Body of pancreas (tissue), 4 donors: ENCODE measurements at regions not wholly inside any gene's neighbourhood (a gene's known extent, or its start where the extent isn't known, plus 50 kb on each side); places are given as distances from the start of the nearest gene placed in this dataset. TPM values are rescaled to one million over a fixed set of nuclear protein-coding genes. Genes with fewer than 3 reads are reported as not detected.

Experiments used
- ATAC-seq: fragments of 150-250 bp; one replicate; pipeline ENCODE4 v1.9.1; 2016
- DNase-seq, 4 donors: peaks; one replicate each; pipeline ENCODE4 v3.0.0-alpha.2; 2019
- H3K27ac ChIP-seq, 4 donors: fragments of 200-600 bp; sonication (generic); 1 replicate in 3 of 4; 2 replicates in 1 of 4; pipeline versions ENCODE4 v1.5.1 to v1.6.1; 2016 to 2019; ENCODE audit warnings: mild to moderate bottlenecking in 1 of 4, mixed read lengths in 1 of 4, moderate library complexity in 1 of 4
- H3K27me3 ChIP-seq, 2 donors: fragments of 200-600 bp; sonication (generic); one replicate each; pipeline ENCODE4 v1.6.0; 2016; ENCODE audit warnings: mild to moderate bottlenecking in 1 of 2
- H3K36me3 ChIP-seq, 2 donors: fragments of 200-600 bp; sonication (generic); replicated peaks in 1 of 2; 2 replicates each; pipeline ENCODE4 v1.5.1; 2016; ENCODE audit warnings: low read depth in 2 of 2; ENCODE audit not compliant: insufficient read depth in 1 of 2
- H3K4me1 ChIP-seq: fragments of 200-600 bp; sonication (generic); one replicate; pipeline ENCODE4 v1.6.0; 2016
- H3K4me3 ChIP-seq, 2 donors: fragments of 200-600 bp; sonication (generic); 1 replicate in 1 of 2; 2 replicates in 1 of 2; pipeline ENCODE4 v1.5.1; 2016 to 2019
- H3K9me3 ChIP-seq, 3 donors: fragments of 200-600 bp; sonication (generic); 1 replicate in 2 of 3; 2 replicates in 1 of 3; pipeline ENCODE4 v1.5.1; 2016
- CTCF ChIP-seq, 7 experiments: fragments of 450-650 bp in 4 of 7; fragments of 200-600 bp in 3 of 7; sonication (generic) in 3 of 7; IDR thresholded peaks; one replicate each; pipeline ENCODE4 v1.5.1; 2016 to 2019; ENCODE audit warnings: antibody characterized with exemption in 7 of 7
- POLR2A ChIP-seq, 3 donors: fragments of 450-650 bp; IDR thresholded peaks; one replicate each; pipeline ENCODE4 v1.6.1; 2016; ENCODE audit warnings: antibody characterized with exemption in 3 of 3, mild to moderate bottlenecking in 2 of 3
- WGBS, 2 donors: methylation state at CpG; one replicate each; pipeline ENCODE4 v1.1.5; 2017; 5-methylcytosine and 5-hydroxymethylcytosine counted together
- intact Hi-C: fragments of 100-400 bp; cut with DNase I; formaldehyde crosslinking; loops from one replicate; pipeline ENCODE4 v1.15.1; 2023
- microRNA-seq, 2 donors: library from miRNA; unstranded; fragments of <30 nt; microRNA quantifications; one replicate each; pipeline ENCODE4, GENCODE V29; 2016; ENCODE audit warnings: borderline number of aligned reads in 2 of 2, borderline replicate concordance in 2 of 2
- small RNA-seq: library from RNA; depleted of rRNA; stranded (forward); fragments of <200 nt; gene quantifications from one replicate; pipeline ENCODE3, GENCODE V24; 2016

- H3K4me1 ChIP-seq: no peaks in the 10 kb centered on the region
- H3K27ac ChIP-seq: no peak overlapping the region
- no peaks in the 10 kb centered on the region for H3K9me3 ChIP-seq
- ATAC-seq (no peak), DNase-seq (no peak)
- intact Hi-C loops: no loop called here
- TF ChIP-seq POLR2A (IDR thresholded peaks at IDR 0.05): no peak
- no peak for TF ChIP-seq CTCF (IDR thresholded peaks at IDR 0.05)
- H3K4me3 ChIP-seq: no peak overlapping the region
- no peaks in the 10 kb centered on the region for H3K27me3 ChIP-seq
- 69 to 72% methylated on average over 3 of the region's 3 CpGs for whole genome bisulfite sequencing, 2 donors
- H3K36me3 ChIP-seq: no peaks in the 10 kb centered on the region
Measured at GRCh38 chrX:140944710-140945109, 57.7 kb upstream of the SPANXB1 start.

DNA sequence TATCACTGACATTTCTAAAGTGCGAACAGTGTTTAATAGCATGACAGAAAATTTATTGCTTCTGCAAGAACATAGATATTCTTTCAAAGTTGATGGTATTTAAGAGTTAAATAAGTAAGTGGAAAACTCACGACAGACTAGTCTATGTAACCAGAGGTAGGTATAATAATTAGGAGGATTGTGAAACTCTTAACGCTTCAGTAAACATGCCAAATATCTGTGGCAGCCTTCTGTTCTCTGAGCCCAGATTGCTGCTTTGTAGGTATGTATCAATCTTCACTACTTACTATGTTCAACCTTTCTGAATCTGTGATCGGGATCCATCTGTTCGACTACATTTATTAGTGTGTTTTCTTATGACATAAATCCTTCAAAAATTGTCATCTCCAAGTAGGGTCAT is 53.6 kb upstream of the SPANXB1 start:
- no peak for ATAC-seq
- no peaks in the 10 kb centered on the region for H3K36me3 ChIP-seq
- intact Hi-C loops: no loop called here
- TF ChIP-seq POLR2A (IDR thresholded peaks at IDR 0.05) (no peak), CTCF (IDR thresholded peaks at IDR 0.05) (no peak)
- no peak overlapping the region for H3K27ac ChIP-seq
- H3K4me1 ChIP-seq: no peaks in the 10 kb centered on the region
- no peaks in the 10 kb centered on the region for H3K27me3 ChIP-seq
- H3K4me3 ChIP-seq: no peak overlapping the region
- DNase-seq: no peak
- 36 to 46% methylated on average over 5 of the region's 5 CpGs for WGBS, 2 donors
- no peaks in the 10 kb centered on the region for H3K9me3 ChIP-seq

DNA sequence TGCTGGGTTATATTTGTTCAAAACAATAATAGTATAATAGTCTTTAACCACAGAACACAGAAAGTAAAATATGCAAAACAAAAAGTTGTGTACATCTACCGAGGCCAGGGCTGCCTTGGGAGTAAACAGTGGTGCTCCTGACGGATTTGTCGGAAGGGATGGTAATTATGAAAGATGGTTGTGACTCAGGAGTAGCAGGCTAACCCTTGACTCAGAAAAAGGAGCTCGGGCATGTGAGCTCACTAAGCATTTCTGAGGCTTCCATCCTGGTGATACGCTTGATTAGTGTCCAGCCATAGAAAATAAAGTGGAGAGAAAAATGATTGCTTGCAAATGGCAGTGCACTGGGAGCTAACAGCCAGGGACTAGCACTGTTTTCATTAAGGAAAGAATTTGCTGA is 53.2 kb upstream of the SPANXB1 start:
- H3K36me3 ChIP-seq: no peaks in the 10 kb centered on the region
- ATAC-seq (no peak), DNase-seq (no peak)
- intact Hi-C loops: no loop called here
- no peak overlapping the region for H3K27ac ChIP-seq
- no peaks in the 10 kb centered on the region for H3K27me3 ChIP-seq
- no peak for TF ChIP-seq CTCF (IDR thresholded peaks at IDR 0.05)
- no peak for TF ChIP-seq POLR2A (IDR thresholded peaks at IDR 0.05)
- H3K4me1 ChIP-seq: no peaks in the 10 kb centered on the region
- no peaks in the 10 kb centered on the region for H3K9me3 ChIP-seq
- H3K4me3 ChIP-seq: no peak overlapping the region
- WGBS, 2 donors: 44 to 50% methylated on average over 5 of the region's 5 CpGs

Small RNA genes in the stretch of these regions (microRNA-seq; reads per million reads assigned to microRNA genes)
- gene MIR320D2: 0.45 to 0.47 reads per million in 2 donors

Small RNA genes in the stretch of these regions (small RNA-seq; reads per million reads assigned to genes)
- not detected for gene MIR320D2
